ENCODE measurements at regions not wholly inside any gene's neighbourhood (a gene's known extent, or its start where the extent isn't known, plus 50 kb on each side); places are given as distances from the start of the nearest gene placed in this dataset.

- DNase-seq: no peak
Observed at GRCh38 chr10:10644676-10645385, 372.8 kb upstream of the CELF2 start.

GRCh38 chr10:10647331-10647730 is 370.3 kb upstream of the CELF2 start:
- no peak for DNase-seq

- DNase-seq: no peak
Observed at GRCh38 chr10:10657139-10657760, 360.4 kb upstream of the CELF2 start.

- DNase-seq: no peak
Observed at GRCh38 chr10:10658172-10658785, 359.4 kb upstream of the CELF2 start.

GRCh38 chr10:10660054-10660453 is 357.6 kb upstream of the CELF2 start:
- no peak for DNase-seq

- DNase-seq: no peak
Observed at GRCh38 chr10:10661176-10661575, 356.5 kb upstream of the CELF2 start.

GRCh38 chr10:10662716-10663408 is 354.8 kb upstream of the CELF2 start:
- no peak for DNase-seq

GRCh38 chr10:10663622-10664021 is 354.1 kb upstream of the CELF2 start:
- DNase-seq: no peak

GRCh38 chr10:10665750-10666149 is 351.9 kb upstream of the CELF2 start:
- DNase-seq: no peak

- no peak for DNase-seq
Observed at GRCh38 chr10:10667466-10667865, 350.2 kb upstream of the CELF2 start.

GRCh38 chr10:10676972-10677371 is 340.7 kb upstream of the CELF2 start:
- no peak for DNase-seq

- peak; percentile 56 for DNase-seq
Observed at GRCh38 chr10:10677479-10677878, 340.2 kb upstream of the CELF2 start.

GRCh38 chr10:10680496-10680895 is 337.2 kb upstream of the CELF2 start:
- no peak for DNase-seq

- no peak for DNase-seq
Observed at GRCh38 chr10:10684972-10685371, 332.7 kb upstream of the CELF2 start.

GRCh38 chr10:10685566-10685965 is 332.1 kb upstream of the CELF2 start:
- no peak for DNase-seq

- DNase-seq: no peak
Observed at GRCh38 chr10:10687751-10688150, 329.9 kb upstream of the CELF2 start.

GRCh38 chr10:10699427-10699826 is 318.2 kb upstream of the CELF2 start:
- no peak for DNase-seq

- DNase-seq: no peak
Observed at GRCh38 chr10:10701084-10701611, 316.5 kb upstream of the CELF2 start.

GRCh38 chr10:10702211-10702610 is 315.5 kb upstream of the CELF2 start:
- DNase-seq: no peak

- no peak for DNase-seq
Observed at GRCh38 chr10:10703382-10703781, 314.3 kb upstream of the CELF2 start.

- no peak for DNase-seq
Observed at GRCh38 chr10:10712155-10712704, 305.4 kb upstream of the CELF2 start.

GRCh38 chr10:10714327-10714726 is 303.3 kb upstream of the CELF2 start:
- DNase-seq: no peak

- DNase-seq: no peak
Observed at GRCh38 chr10:10716972-10717371, 300.7 kb upstream of the CELF2 start.

All from COR-L47 (cell line).